ENCODE measurements at regions not wholly inside any gene's neighbourhood (a gene's known extent, or its start where the extent isn't known, plus 50 kb on each side); places are given as distances from the start of the nearest gene placed in this dataset.
A peak's percentile ranks its signal among the peaks of the same experiment; 100 is the strongest.

DNA sequence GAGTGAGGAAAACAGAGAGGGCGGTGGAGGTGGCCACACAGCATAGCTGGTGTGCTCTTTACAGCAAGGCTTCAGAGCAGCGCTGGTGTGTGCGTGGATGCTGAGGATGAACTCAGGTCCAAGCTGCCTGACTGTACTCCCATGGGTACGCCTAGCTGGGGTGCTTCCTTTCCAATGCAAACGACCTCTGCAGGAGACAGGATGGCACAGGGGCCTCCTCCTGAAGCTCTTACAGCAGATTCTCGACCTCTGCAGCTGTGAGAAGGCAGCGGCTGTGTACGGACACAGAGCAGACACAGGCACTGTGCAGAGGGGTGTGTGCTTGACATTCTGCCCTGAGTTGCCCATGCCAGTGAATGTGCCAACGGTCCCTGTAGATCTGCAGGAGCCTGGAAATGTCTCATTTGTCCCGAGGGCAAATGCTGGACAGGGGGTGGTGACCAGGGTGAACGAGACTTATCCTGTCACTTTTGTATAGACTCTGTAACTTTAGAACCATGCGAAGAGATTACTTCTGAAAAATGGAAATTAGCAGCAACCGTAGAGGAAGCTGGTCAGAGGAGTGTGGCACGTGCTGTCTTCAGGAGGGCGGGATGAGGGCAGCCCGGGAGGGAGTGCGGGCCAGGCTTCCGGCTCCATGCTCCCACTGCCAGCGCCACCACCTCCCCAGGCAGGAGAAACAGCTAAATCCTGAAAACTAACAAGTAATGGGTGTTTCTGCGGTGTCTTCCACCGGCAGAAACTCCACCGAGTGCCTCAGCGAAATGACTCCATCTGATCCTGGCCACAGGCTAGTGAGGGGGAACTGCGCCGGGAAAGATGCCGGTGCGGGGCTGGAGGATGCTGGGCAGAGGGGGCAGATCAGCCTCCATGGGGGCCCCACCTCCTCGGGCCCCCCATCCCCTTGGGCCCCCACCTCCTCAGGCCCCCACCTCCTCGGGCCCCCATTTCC is 120.9 kb upstream of the RPS6KA2 start:
- peaks cover 0 to 14% (median 7%) of the 10 kb centered on the region in 4 donors for H3K4me1 ChIP-seq
- 67 to 74% methylated on average over 28 to 29 of the region's 29 CpGs for WGBS, 2 donors
- DNase-seq: no peak
- no peak overlapping the region for H3K4me3 ChIP-seq
- H3K27ac ChIP-seq: no peak overlapping the region
- no peaks in the 10 kb centered on the region for H3K9me3 ChIP-seq
- H3K27me3 ChIP-seq: no peaks in the 10 kb centered on the region
- H3K36me3 ChIP-seq: no peaks in the 10 kb centered on the region
- no peak for TF ChIP-seq POLR2AphosphoS5 (IDR thresholded peaks at IDR 0.05)
- TF ChIP-seq, protein P1, sequence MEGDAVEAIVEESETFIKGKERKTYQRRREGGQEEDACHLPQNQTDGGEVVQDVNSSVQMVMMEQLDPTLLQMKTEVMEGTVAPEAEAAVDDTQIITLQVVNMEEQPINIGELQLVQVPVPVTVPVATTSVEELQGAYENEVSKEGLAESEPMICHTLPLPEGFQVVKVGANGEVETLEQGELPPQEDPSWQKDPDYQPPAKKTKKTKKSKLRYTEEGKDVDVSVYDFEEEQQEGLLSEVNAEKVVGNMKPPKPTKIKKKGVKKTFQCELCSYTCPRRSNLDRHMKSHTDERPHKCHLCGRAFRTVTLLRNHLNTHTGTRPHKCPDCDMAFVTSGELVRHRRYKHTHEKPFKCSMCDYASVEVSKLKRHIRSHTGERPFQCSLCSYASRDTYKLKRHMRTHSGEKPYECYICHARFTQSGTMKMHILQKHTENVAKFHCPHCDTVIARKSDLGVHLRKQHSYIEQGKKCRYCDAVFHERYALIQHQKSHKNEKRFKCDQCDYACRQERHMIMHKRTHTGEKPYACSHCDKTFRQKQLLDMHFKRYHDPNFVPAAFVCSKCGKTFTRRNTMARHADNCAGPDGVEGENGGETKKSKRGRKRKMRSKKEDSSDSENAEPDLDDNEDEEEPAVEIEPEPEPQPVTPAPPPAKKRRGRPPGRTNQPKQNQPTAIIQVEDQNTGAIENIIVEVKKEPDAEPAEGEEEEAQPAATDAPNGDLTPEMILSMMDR (IDR thresholded peaks at IDR 0.05): no peak
- no peak for TF ChIP-seq POLR2A (IDR thresholded peaks at IDR 0.05)
- TF ChIP-seq EP300 (IDR thresholded peaks at IDR 0.05): no peak
- intact Hi-C loops (cut with DNase I): no loop called here

DNA sequence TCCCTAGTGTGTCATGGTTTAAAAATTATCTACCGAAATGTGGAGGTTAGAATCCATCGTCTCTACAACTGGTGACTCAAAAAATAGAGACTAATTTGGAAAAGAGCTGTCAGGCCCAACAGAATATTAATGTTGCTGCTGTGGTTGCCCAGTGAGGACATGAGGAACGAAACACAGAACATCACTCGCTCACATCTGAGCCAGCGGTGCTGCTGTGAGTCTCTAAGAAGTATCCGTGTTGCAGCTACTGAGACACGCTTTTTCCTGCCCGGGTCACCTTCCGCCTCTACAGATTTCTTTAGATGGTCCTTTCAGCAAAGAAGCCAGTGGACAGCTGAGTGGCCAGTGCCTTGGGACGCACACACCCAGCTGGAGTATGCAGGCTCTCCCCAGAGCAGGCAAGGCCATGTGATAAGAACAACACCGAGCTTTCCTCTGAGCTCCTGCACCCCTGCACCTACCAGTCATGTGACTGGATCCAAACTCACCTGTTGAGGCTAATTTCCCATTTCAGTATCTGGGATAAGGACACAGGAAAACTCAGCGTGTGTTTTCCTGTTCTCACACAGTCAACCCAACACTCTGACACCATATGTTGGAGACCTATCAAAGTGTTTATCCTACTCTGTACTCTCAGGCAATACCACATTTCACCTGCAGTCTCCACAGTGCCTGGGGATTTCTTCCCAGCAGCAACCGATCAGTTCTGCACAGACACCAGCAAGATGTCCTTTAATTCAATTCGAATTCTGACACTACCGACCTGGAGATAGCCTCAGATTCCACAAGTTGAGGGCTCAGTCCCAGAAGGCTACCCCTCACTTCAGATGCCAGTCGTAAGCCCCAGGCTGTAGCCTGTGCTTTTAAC is 119.0 kb upstream of the RPS6KA2 start:
- peak in 2 of 4 donors; percentile 15 to 43 for TF ChIP-seq POLR2AphosphoS5 (IDR thresholded peaks at IDR 0.05)
- TF ChIP-seq, protein P1 (IDR thresholded peaks at IDR 0.05): no peak
- no peaks in the 10 kb centered on the region for H3K36me3 ChIP-seq
- no peaks in the 10 kb centered on the region for H3K27me3 ChIP-seq
- DNase-seq: no peak
- no peaks in the 10 kb centered on the region for H3K9me3 ChIP-seq
- intact Hi-C loops (cut with DNase I): no loop called here
- no peak overlapping the region for H3K4me3 ChIP-seq
- WGBS, 2 donors: 87 to 89% methylated on average over 16 of the region's 16 CpGs
- peaks cover 0 to 14% (median 7%) of the 10 kb centered on the region in 4 donors for H3K4me1 ChIP-seq
- H3K27ac ChIP-seq: peak overlapping the region in 2 of 4 donors; percentile 67 to 72

DNA sequence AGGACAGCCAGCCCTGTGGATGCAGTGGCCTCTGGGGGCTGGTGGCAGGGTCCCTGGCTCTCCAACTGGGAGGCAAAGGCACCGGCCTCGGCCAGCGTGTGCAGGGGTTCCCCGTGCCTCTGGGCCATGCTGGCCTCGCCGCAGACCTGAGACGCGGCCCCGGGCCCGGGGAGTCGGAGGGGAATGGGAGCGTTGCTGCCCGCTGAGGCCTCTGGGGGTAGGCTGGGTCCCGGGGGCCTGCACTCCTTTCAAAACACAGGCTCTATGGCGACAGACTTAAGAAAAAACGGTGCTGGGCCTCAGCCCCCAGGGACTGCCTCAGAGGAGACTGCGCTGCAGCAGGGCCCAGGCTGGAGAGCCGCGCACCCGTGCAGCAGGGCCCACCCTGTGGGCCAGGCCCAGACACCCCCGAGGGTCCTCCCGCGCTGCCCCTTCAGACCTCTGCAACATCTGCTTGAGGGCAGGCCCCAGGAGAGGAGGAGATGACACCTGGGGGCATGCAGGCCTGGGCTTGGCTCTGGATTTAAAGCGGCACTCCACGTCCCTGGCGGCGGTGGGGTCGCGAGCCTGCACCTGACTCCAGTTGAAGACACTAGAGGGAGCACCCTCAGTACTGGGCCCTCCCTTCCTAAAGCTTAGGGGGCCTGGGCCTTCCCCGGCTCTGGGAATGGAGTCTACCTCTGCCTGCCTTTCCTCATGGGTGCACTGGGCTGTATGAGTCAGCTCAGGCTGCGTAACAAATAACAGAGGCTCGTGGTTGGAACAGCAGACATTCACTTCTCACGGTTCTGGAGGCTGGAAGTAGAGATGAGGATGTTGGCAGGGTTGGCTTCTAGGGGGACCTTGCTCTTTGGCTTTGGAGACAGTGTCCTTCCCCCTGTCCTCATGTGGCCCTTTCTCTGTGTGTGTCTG is 117.4 kb upstream of the RPS6KA2 start:
- TF ChIP-seq POLR2AphosphoS5 (IDR thresholded peaks at IDR 0.05): no peak
- H3K4me3 ChIP-seq: no peak overlapping the region
- peak overlapping the region in 2 of 4 donors; percentile 10 to 72 for H3K27ac ChIP-seq
- no peak for DNase-seq
- WGBS, 2 donors: 88 to 94% methylated on average over 33 of the region's 33 CpGs
- intact Hi-C loops (cut with DNase I): no loop called here
- H3K4me1 ChIP-seq: peaks cover 0 to 27% (median 14%) of the 10 kb centered on the region in 4 donors
- no peaks in the 10 kb centered on the region for H3K36me3 ChIP-seq
- H3K9me3 ChIP-seq: no peaks in the 10 kb centered on the region
- no peaks in the 10 kb centered on the region for H3K27me3 ChIP-seq

DNA sequence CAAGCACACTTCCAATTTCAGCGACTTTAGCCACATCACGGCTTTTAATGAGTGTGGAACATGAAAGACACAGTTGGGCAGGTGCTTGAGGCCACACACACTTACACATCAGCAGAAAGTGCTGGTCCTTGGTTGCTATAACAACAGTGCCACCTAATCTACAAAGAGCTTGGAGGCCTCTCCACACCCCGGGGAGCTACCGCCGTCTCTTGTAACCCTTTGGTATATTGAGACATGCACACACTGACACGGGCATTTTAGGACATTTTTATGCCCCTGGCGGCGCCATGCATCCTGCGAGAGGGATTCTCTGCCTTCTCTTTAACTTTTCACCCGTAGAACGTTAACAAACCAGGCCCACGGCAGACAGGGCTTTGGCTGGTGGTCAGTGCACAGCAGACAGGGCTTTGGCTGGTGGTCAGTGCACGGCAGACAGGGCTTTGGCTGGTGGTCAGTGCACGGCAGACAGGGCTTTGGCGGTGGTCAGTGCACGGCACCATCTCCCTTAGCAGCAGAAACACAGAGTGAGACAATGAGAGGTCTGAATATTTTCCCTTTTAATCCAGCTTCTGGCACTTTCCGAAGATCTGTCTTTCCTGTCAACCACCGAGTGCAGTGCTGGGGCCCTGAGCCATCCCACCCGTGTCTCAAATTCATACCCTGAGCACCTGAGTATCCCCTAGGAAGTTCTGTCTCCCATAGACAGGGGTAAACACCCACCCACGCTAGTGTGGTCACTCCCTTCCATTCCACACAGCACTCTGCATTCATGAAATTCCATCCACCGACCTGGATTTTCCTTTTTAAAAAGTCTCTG is 116.6 kb upstream of the RPS6KA2 start:
- Histone ChIP-seq H3K27me3 (no peaks in the 10 kb centered on the region), H3K36me3 (no peaks in the 10 kb centered on the region), H3K4me1 (peaks cover 0 to 35% (median 16%) of the 10 kb centered on the region in 4 donors), H3K27ac (peak overlapping the region in 2 of 4 donors; percentile 10 to 72), H3K9me3 (no peaks in the 10 kb centered on the region), H3K4me3 (no peak overlapping the region)
- intact Hi-C loops (cut with DNase I): no loop called here
- no peak for DNase-seq
- no peak for TF ChIP-seq POLR2A (IDR thresholded peaks at IDR 0.05)
- no peak for TF ChIP-seq POLR2AphosphoS5 (IDR thresholded peaks at IDR 0.05)
- TF ChIP-seq EP300 (IDR thresholded peaks at IDR 0.05): no peak
- TF ChIP-seq, protein P1 (IDR thresholded peaks at IDR 0.05): no peak
- WGBS, 2 donors: 80 to 81% methylated on average over 21 of the region's 21 CpGs
